Osteoblast (primary cell): ENCODE measurements at regions not wholly inside any gene's neighbourhood (a gene's known extent, or its start where the extent isn't known, plus 50 kb on each side); places are given as distances from the start of the nearest gene placed in this dataset.

ENCODE experiments used
- DNase-seq: peaks from one replicate; pipeline ENCODE4 v3.0.0; 2011; ENCODE audit warnings: low spot score, mixed read lengths; ENCODE audit not compliant: insufficient read length; ENCODE audit errors: missing footprints
- H2AFZ ChIP-seq: 2 replicates; pipeline ENCODE4 v1.6.0; 2011; ENCODE audit warnings: mild to moderate bottlenecking, low read length
- H3K27ac ChIP-seq: 2 replicates; pipeline ENCODE4 v1.5.1; 2011; ENCODE audit warnings: mild to moderate bottlenecking, low read depth, low read length, moderate library complexity
- H3K27me3 ChIP-seq: 2 replicates; pipeline ENCODE4 v1.6.0; 2012; ENCODE audit warnings: mild to moderate bottlenecking, control low read depth, inconsistent platforms, low read length, moderate library complexity; ENCODE audit not compliant: insufficient read depth
- H3K36me3 ChIP-seq: 2 replicates; pipeline ENCODE4 v1.5.1; 2011; ENCODE audit warnings: mild to moderate bottlenecking, low read length, control low read depth, moderate library complexity; ENCODE audit not compliant: insufficient read depth
- H3K4me1 ChIP-seq: 2 replicates; pipeline ENCODE4 v1.5.1; 2011; ENCODE audit warnings: mild to moderate bottlenecking, low read length, control low read depth, moderate library complexity; ENCODE audit not compliant: insufficient read depth
- H3K4me2 ChIP-seq: 2 replicates; pipeline ENCODE4 v1.6.0; 2011; ENCODE audit warnings: mild to moderate bottlenecking, low read length; ENCODE audit not compliant: insufficient read depth
- H3K4me3 ChIP-seq: fragments of 200-600 bp; sonication (generic); 3 replicates; pipeline ENCODE4 v1.5.1; 2012; ENCODE audit warnings: mild to moderate bottlenecking, low read length, inconsistent platforms; ENCODE audit not compliant: insufficient read depth
- H3K79me2 ChIP-seq: 2 replicates; pipeline ENCODE4 v1.6.0; 2012; ENCODE audit warnings: mild to moderate bottlenecking, low read length, control low read depth, inconsistent platforms; ENCODE audit not compliant: insufficient read depth
- H3K9me3 ChIP-seq: 2 replicates; pipeline ENCODE4 v1.5.1; 2011; ENCODE audit warnings: low read depth, low read length, control low read depth
- H4K20me1 ChIP-seq: 2 replicates; pipeline ENCODE4 v1.6.0; 2012; ENCODE audit warnings: mild to moderate bottlenecking, low read length, control low read depth; ENCODE audit not compliant: insufficient read depth
- CTCF ChIP-seq: IDR thresholded peaks from 2 replicates; pipeline ENCODE4 v1.5.1; 2011; ENCODE audit warnings: mild to moderate bottlenecking, low read depth, low read length, moderate library complexity; ENCODE audit errors: extremely low read depth

GRCh38 chr2:175834477-175834876 is 167.6 kb downstream of the LNPK start:
- H3K4me1 ChIP-seq: peaks cover 4% of the 10 kb centered on the region
- H3K9me3 ChIP-seq: no peaks in the 10 kb centered on the region
- H4K20me1 ChIP-seq: no peaks in the 10 kb centered on the region
- no peaks in the 10 kb centered on the region for H3K27me3 ChIP-seq
- no peak overlapping the region for H3K4me2 ChIP-seq
- no peak overlapping the region for H3K4me3 ChIP-seq
- H2AFZ ChIP-seq: no peak overlapping the region
- no peaks in the 10 kb centered on the region for H3K79me2 ChIP-seq
- no peaks in the 10 kb centered on the region for H3K36me3 ChIP-seq
- no peak for DNase-seq
- no peak for TF ChIP-seq CTCF
- no peak overlapping the region for H3K27ac ChIP-seq

GRCh38 chr2:175832866-175833265 is 169.2 kb downstream of the LNPK start:
- no peaks in the 10 kb centered on the region for H3K27me3 ChIP-seq
- no peak for TF ChIP-seq CTCF
- no peaks in the 10 kb centered on the region for H3K79me2 ChIP-seq
- no peaks in the 10 kb centered on the region for H3K36me3 ChIP-seq
- no peaks in the 10 kb centered on the region for H3K9me3 ChIP-seq
- H3K4me1 ChIP-seq: peaks cover 4% of the 10 kb centered on the region
- no peaks in the 10 kb centered on the region for H4K20me1 ChIP-seq
- no peak for DNase-seq
- no peak overlapping the region for H2AFZ ChIP-seq
- no peak overlapping the region for H3K27ac ChIP-seq
- H3K4me3 ChIP-seq: no peak overlapping the region
- H3K4me2 ChIP-seq: no peak overlapping the region

- Histone ChIP-seq H3K4me2 (no peak overlapping the region), H3K36me3 (no peaks in the 10 kb centered on the region), H4K20me1 (no peaks in the 10 kb centered on the region), H3K79me2 (no peaks in the 10 kb centered on the region), H3K4me3 (no peak overlapping the region), H3K9me3 (no peaks in the 10 kb centered on the region), H3K27me3 (no peaks in the 10 kb centered on the region), H3K4me1 (no peaks in the 10 kb centered on the region), H3K27ac (no peak overlapping the region), H2AFZ (no peak overlapping the region)
- no peak for DNase-seq
- TF ChIP-seq CTCF: no peak
Measured at GRCh38 chr2:175829741-175830140, 172.3 kb downstream of the LNPK start.

GRCh38 chr2:175827856-175828255 is 174.2 kb downstream of the LNPK start:
- no peaks in the 10 kb centered on the region for H3K36me3 ChIP-seq
- H3K27ac ChIP-seq: no peak overlapping the region
- no peaks in the 10 kb centered on the region for H4K20me1 ChIP-seq
- no peak overlapping the region for H3K4me2 ChIP-seq
- TF ChIP-seq CTCF: no peak
- H3K9me3 ChIP-seq: no peaks in the 10 kb centered on the region
- H3K27me3 ChIP-seq: no peaks in the 10 kb centered on the region
- DNase-seq: no peak
- H3K4me1 ChIP-seq: no peaks in the 10 kb centered on the region
- no peak overlapping the region for H3K4me3 ChIP-seq
- no peak overlapping the region for H2AFZ ChIP-seq
- no peaks in the 10 kb centered on the region for H3K79me2 ChIP-seq
